ENCODE measurements at regions not wholly inside any gene's neighbourhood (a gene's known extent, or its start where the extent isn't known, plus 50 kb on each side); places are given as distances from the start of the nearest gene placed in this dataset.

GRCh38 chr3:21290557-21290956 is 460.5 kb downstream of the ZNF385D start:
- TF ChIP-seq EZH2 (optimal IDR thresholded peaks at IDR 0.05; ENCODE audit: low read depth, low read length), result no peak
- TF ChIP-seq CTCF (IDR thresholded peaks at IDR 0.05; ENCODE audit: low read length), result no peak; the same call in 1 of the 2 replicates
